Kidney capillary endothelial cell (primary cell): ENCODE measurements at regions not wholly inside any gene's neighbourhood (a gene's known extent, or its start where the extent isn't known, plus 50 kb on each side); places are given as distances from the start of the nearest gene placed in this dataset.
"Not testable (repeated sequence)": the region's sequence is repeated elsewhere in the genome, so short reads cannot be mapped to it uniquely, and the experiment has no call there.

Experiments
- DNase-seq: peaks from one replicate; pipeline ENCODE4 v3.0.0-alpha.2; 2018; ENCODE audit warnings: low spot score

- DNase-seq = no peak
Measured at GRCh38 chr13:111667757-111668156, 347.3 kb downstream of the TEX29 start.

DNA sequence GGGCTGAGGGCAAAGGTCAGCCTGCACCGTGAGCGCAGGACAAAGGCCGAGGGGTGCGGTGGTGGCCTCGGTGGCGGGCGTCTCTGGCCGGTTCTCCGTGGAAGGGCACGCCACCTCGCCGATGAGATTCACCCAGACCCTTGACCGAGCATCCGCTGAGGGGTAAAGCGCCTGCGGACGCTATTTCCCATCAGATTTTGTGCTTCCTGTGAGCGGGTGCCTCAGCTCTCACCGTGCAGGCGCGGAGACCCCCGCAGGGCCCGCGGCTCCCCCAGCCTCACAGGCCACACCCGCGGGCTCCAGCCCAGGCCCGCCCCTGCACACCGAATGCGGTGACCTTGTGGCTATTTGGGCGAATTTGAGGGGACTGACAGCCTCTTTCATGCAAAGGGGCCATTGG, 348.0 kb downstream of the TEX29 start:
- DNase-seq = no peak

DNA sequence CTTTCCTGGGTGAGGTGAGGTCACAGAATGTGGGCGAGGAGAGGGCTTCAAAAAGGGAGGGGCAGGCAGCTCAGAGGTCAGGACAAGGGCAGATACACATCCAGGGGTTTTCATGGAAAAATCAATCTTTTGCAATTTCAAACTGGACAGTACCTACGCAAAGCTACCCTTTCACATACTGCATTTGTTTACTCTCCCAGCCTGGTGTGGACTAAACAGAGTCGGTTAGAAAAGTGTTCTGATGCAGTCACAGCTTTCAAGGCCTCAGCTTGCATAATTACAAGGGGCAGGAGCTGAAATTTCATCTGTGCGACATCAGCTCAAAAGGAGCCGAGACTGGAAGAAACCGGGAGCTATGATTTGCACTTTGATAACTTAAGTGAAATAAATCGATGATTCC, 351.8 kb downstream of the TEX29 start:
- DNase-seq = not testable (repeated sequence)

- DNase-seq = not testable (repeated sequence)
Measured at GRCh38 chr13:111678120-111678882, 357.9 kb downstream of the TEX29 start.

GRCh38 chr13:111679645-111680044, 359.2 kb downstream of the TEX29 start:
- DNase-seq = not testable (repeated sequence)

- DNase-seq = not testable (repeated sequence)
Measured at GRCh38 chr13:111680100-111680499, 359.7 kb downstream of the TEX29 start.

- not testable (repeated sequence) for DNase-seq
Measured at GRCh38 chr13:111692028-111692427, 371.6 kb downstream of the TEX29 start.

DNA sequence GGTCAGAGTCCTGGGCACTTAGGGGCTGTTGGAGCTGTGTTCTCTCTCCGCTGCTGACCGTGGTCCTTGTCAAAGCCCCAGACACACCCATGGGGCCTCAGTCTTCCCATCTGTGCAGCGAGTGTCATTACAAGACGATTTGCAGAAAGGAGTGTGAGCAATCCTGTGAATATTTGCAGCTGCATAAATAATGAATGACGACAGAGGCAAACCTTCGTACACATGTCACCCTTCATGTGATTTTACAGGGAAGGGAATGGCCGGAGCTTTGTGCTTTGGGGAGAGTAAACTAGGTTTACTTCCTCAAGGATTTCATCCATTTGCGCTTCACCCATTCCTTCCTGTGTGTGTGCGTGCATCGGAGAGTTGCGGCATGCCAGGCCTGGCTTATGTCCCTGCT, 370.8 kb upstream of the SOX1 start:
- DNase-seq = not testable (repeated sequence)

DNA sequence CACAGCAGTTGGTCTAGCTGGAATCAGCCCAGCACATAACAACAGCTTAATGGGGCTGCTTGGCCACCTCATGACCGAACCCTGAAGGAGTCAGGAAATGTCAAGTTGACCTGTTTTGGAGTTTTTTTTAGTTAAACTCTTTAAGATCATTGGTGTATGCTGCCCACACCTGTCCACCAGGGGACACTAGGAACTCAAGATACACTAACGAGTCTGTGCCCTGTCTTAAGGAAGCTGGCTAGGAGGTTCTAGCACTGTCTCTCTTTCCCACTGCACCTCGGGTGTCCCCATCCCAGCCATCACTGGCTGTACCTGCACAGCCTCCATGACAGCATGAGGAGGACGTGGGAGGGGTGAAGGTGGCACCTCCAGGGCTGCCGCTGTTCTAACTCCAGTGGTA, 364.9 kb upstream of the SOX1 start:
- DNase-seq = not testable (repeated sequence)
